ENCODE measurements at regions not wholly inside any gene's neighbourhood (a gene's known extent, or its start where the extent isn't known, plus 50 kb on each side); places are given as distances from the start of the nearest gene placed in this dataset.

GRCh38 chr6:133673056-133673455 is 215.9 kb upstream of the TCF21 start:
- no peak overlapping the region for H3K18ac ChIP-seq (ENCODE audit: extremely low read depth, low read length)
- TF ChIP-seq CTBP2 (IDR thresholded peaks at IDR 0.05; ENCODE audit: borderline replicate concordance, insufficient read depth, insufficient read length, low read length) (no peak), SRF (IDR thresholded peaks at IDR 0.05; ENCODE audit: low read depth, low read length) (no peak), CHD1 (IDR thresholded peaks at IDR 0.05; ENCODE audit: low read depth, low read length) (no peak), SUZ12 (IDR thresholded peaks at IDR 0.05; ENCODE audit: low read length) (no peak), TCF12 (IDR thresholded peaks at IDR 0.05; ENCODE audit: low read depth, low read length) (no peak), ATF3 (IDR thresholded peaks at IDR 0.05; ENCODE audit: insufficient read depth, low read depth, low read length) (no peak), BRCA1 (IDR thresholded peaks at IDR 0.05; ENCODE audit: low read depth, low read length) (no peak), SP4 (IDR thresholded peaks at IDR 0.05; ENCODE audit: low read length) (no peak), BACH1 (IDR thresholded peaks at IDR 0.05; ENCODE audit: low read length) (no peak), SP2 (IDR thresholded peaks at IDR 0.05; ENCODE audit: low read length) (no peak), ATF2 (IDR thresholded peaks at IDR 0.05; ENCODE audit: low read length) (no peak), POLR2AphosphoS5 (IDR thresholded peaks at IDR 0.05; ENCODE audit: low read depth, low read length) (no peak), RAD21 (IDR thresholded peaks at IDR 0.05 in 1 of 2, conservative IDR thresholded peaks at IDR 0.05 in 1 of 2; ENCODE audit: low read depth in 2 of 2, low read length in 2 of 2) (no peak), TAF1 (IDR thresholded peaks at IDR 0.05; ENCODE audit: low read depth, low read length) (no peak)

More at GRCh38 chr6:133673056-133673455, 215.9 kb upstream of the TCF21 start:
- Histone ChIP-seq H3K4ac (replicated peaks; ENCODE audit: insufficient read length, low read depth, low read length) (no peak overlapping the region), H3K56ac (replicated peaks; ENCODE audit: insufficient read length, low read depth, low read length) (no peak overlapping the region), H2BK120ac (replicated peaks; ENCODE audit: low read depth, low read length) (no peak overlapping the region), H2AK5ac (ENCODE audit: low read depth, low read length) (no peak overlapping the region), H2BK12ac (ENCODE audit: low read depth, low read length) (peak overlapping the region; percentile 51; the same call in 1 of the 2 replicates), H3K23me2 (ENCODE audit: low read depth, low read length) (no peaks in the 10 kb centered on the region), H3K9ac (replicated peaks in 1 of 4; ENCODE audit: extremely low read depth in 1 of 4, low read depth in 3 of 4, low read length in 3 of 4) (no peak overlapping the region), H3K27me3 (replicated peaks in 1 of 4; ENCODE audit: control insufficient read depth in 3 of 4, extremely low read depth in 1 of 4, insufficient read depth in 3 of 4, low read length in 3 of 4) (no peaks in the 10 kb centered on the region), H3K14ac (ENCODE audit: insufficient read length) (no peak overlapping the region), H3K4me3 (ENCODE audit: extremely low read depth in 1 of 4, insufficient read depth in 2 of 4, low read depth in 3 of 4, low read length in 4 of 4) (no peak overlapping the region), H4K91ac (replicated peaks; ENCODE audit: insufficient read length, low read length) (no peak overlapping the region), H3K27ac (ENCODE audit: low read depth, low read length) (no peak overlapping the region), H3K4me2 (ENCODE audit: insufficient read depth in 1 of 2, low read depth in 2 of 2, low read length in 2 of 2) (no peak overlapping the region), H2BK20ac (ENCODE audit: low read length) (no peak overlapping the region), H2BK15ac (ENCODE audit: low read length) (no peak overlapping the region), H2AFZ (ENCODE audit: low read length) (no peak overlapping the region), H3K79me2 (ENCODE audit: control insufficient read depth in 1 of 2, insufficient read depth in 2 of 2, low read length in 2 of 2) (no peaks in the 10 kb centered on the region), H4K5ac (ENCODE audit: insufficient read length, low read depth, low read length) (no peak overlapping the region), H3K23ac (ENCODE audit: insufficient read length) (no peak overlapping the region), H4K8ac (ENCODE audit: extremely low read depth, insufficient read depth, low read length) (no peak overlapping the region), H4K20me1 (replicated peaks in 1 of 2; ENCODE audit: control insufficient read depth in 1 of 2, insufficient read depth in 2 of 2, low read length in 2 of 2) (no peaks in the 10 kb centered on the region), H3K9me3 (ENCODE audit: insufficient read depth in 2 of 2, low read depth in 1 of 2, low read length in 1 of 2) (no peaks in the 10 kb centered on the region), H3K79me1 (ENCODE audit: low read depth, low read length) (no peaks in the 10 kb centered on the region), H3K36me3 (ENCODE audit: control insufficient read depth in 2 of 4, insufficient read depth in 4 of 4, low read length in 3 of 4) (no peaks in the 10 kb centered on the region), H2BK5ac (ENCODE audit: low read depth, low read length) (no peak overlapping the region), H3K4me1 (replicated peaks in 1 of 4; ENCODE audit: control insufficient read depth in 3 of 4, insufficient read depth in 4 of 4, low read length in 3 of 4) (peaks cover 0 to 6% (median 0%) of the 10 kb centered on the region in 4 experiments; a peak in 2 of 7 replicates)
- 86% methylated on average over 3 of the region's 3 CpGs; no CpG with 5 or more reads in 1 of the 2 experiments for WGBS, 2 experiments (ENCODE audit: extremely low coverage in 1 of 2, insufficient coverage in 1 of 2, insufficient read length in 1 of 2, insufficient replicate concordance in 2 of 2, low coverage in 1 of 2, low lambda C conversion rate in 2 of 2, missing lambda C conversion rate in 1 of 2)
- no peak for FAIRE-seq
- no peak for DNase-seq (ENCODE audit: low read depth in 1 of 2, low spot score in 2 of 2)
- POLR2A ChIA-PET (ENCODE audit: partially characterized antibody), result no interaction called here
- CTCF ChIA-PET (ENCODE audit: partially characterized antibody), result no interaction called here

Data from H1 (cell line).